Mesodermal cell (in vitro differentiated cells): ENCODE measurements at regions not wholly inside any gene's neighbourhood (a gene's known extent, or its start where the extent isn't known, plus 50 kb on each side); places are given as distances from the start of the nearest gene placed in this dataset.
"Not testable (repeated sequence)": the region's sequence is repeated elsewhere in the genome, so short reads cannot be mapped to it uniquely, and the experiment has no call there.

Source experiments
- H3K27ac ChIP-seq: 2 replicates; pipeline ENCODE4 v1.7.0; 2013; ENCODE audit warnings: mild to moderate bottlenecking, low read depth, low read length, moderate library complexity; ENCODE audit not compliant: severe bottlenecking
- H3K36me3 ChIP-seq: 2 replicates; pipeline ENCODE4 v1.7.1; 2013; ENCODE audit warnings: mild to moderate bottlenecking, low read length, moderate library complexity; ENCODE audit not compliant: control insufficient read depth, insufficient read depth
- H3K4me1 ChIP-seq: one replicate; pipeline ENCODE4 v1.7.1; 2013; ENCODE audit warnings: mild to moderate bottlenecking, low read length; ENCODE audit not compliant: insufficient read depth, control insufficient read depth, poor library complexity, severe bottlenecking
- H3K4me3 ChIP-seq: 2 replicates; pipeline ENCODE4 v1.7.0; 2013; ENCODE audit warnings: low read length, control low read depth, mild to moderate bottlenecking; ENCODE audit not compliant: insufficient read depth, poor library complexity, severe bottlenecking; ENCODE audit errors: extremely low read depth
- H3K9me3 ChIP-seq: 2 replicates; pipeline ENCODE4 v1.7.1; 2013; ENCODE audit warnings: mild to moderate bottlenecking, low read length, moderate library complexity; ENCODE audit not compliant: control insufficient read depth
- WGBS, 2 experiments: methylation state at CpG; one replicate each; pipeline ENCODE4 v1.1.5; 2013; ENCODE audit warnings: missing lambda C conversion rate in 2 of 2; ENCODE audit not compliant: insufficient coverage in 2 of 2; 5-methylcytosine and 5-hydroxymethylcytosine counted together

DNA sequence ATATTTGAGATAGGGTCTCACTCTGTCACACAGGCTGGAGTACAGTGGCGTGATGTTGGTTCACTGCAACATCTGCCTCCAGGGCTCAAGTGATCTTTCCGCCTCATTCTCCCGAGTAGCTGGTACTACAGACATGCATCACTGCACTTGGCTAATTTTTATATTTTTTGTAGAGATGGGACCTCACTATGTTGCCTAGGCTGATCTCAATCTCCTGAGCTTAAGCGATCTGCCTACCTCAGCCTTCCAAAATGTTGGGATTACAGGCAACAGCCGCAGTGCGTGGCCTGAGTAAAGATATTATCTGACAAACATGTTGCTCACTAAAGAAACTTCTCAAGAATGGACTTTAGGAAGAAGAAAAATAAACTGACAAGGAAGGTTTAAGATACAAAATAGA lies 125.4 kb upstream of the ABCC4 start:
- 90 to 96% methylated on average over 4 of the region's 6 CpGs for WGBS, 2 experiments
- Histone ChIP-seq H3K9me3 (no peaks in the 10 kb centered on the region), H3K27ac (no peak overlapping the region), H3K4me1 (no peaks in the 10 kb centered on the region), H3K36me3 (no peaks in the 10 kb centered on the region), H3K4me3 (no peak overlapping the region)

DNA sequence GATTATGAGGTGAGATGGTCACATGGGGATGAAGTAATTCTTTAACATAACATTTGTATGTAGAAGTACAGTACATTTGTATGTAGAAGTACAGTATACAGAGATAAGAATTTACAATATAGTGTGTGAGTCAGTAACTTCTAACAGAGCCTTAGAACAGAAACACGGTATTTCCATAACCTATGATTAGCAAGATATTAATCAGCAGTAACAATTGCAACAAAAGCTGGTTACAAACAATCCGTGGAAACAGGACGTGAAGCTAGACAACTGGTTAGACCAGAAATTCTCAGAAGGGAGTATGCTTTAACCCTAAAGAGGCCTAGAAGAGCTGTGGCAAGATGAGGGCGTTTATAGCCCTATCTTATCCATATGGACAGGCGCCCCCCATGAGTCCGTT lies 122.0 kb upstream of the CLDN10 start:
- WGBS, 2 experiments = no CpG with 5 or more reads among the region's 6 CpGs
- not testable (repeated sequence) for H3K4me3 ChIP-seq

DNA sequence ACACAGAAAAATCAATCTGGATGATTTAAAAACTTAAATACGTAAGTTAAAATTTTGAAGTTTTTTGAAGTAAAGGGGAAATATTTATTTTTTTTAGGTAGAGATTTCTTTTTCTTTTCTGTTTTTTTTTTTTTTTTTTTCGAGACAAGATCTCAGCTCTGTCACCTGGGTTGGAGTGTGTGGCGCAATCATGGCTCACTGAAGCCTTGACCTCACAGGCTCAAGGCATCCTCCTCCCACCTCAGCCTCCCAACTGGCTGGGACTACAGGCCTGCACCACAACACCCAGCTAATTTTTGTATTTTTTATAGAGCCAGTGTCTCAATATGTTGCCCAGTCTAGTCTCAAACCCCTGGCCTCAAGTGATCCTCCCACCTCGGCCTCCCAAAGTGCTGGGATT lies 120.4 kb upstream of the CLDN10 start:
- Histone ChIP-seq H3K36me3 (no peaks in the 10 kb centered on the region), H3K27ac (no peak overlapping the region), H3K4me3 (no peak overlapping the region), H3K4me1 (no peaks in the 10 kb centered on the region), H3K9me3 (no peaks in the 10 kb centered on the region)
- WGBS, 2 experiments = 97 to 100% methylated on average over 1 to 3 of the region's 4 CpGs

More for the DNA sequence above, 122.0 kb upstream of the CLDN10 start:
- not testable (repeated sequence) for H3K27ac ChIP-seq, H3K36me3 ChIP-seq, H3K9me3 ChIP-seq, H3K4me1 ChIP-seq

DNA sequence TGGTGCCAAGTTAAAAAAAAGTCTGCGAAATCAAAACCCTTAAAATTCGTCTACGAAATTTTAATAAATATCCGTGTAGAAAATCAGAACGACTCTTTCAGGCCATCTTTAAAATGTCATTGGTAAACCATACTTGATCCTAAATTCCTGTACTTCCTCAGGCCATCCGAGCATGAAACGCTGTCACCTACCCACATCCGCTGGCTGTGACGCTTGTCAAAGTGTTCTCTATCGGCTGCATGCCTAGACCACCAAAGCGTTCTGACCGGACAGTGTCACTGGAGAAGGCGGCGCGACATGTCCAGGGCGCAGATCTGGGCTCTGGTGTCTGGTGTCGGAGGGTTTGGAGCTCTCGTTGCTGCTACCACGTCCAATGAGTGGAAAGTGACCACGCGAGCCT lies 119.0 kb upstream of the CLDN10 start:
- H3K9me3 ChIP-seq = no peaks in the 10 kb centered on the region
- no peak overlapping the region for H3K27ac ChIP-seq
- WGBS, 2 experiments = 94 to 96% methylated on average over 21 of the region's 21 CpGs
- H3K4me1 ChIP-seq = no peaks in the 10 kb centered on the region
- no peaks in the 10 kb centered on the region for H3K36me3 ChIP-seq
- no peak overlapping the region for H3K4me3 ChIP-seq

DNA sequence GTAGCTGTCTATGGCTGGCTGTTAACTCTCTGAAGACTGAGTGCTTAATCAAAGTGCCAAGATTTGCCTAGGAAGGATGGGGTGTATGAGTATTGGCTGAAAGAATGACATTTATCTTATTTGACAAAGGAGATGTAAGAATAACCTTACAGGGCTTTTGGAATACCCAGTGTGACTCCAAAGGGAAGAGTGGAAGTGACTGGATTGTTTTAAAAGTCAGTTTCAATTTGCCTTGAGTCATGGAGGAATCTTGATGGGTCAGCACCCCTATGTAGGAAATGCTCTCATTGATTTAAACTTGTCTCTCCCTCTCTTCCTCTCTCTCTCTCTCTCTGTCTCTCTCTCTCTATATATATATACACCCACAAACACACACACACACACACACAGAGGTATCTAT lies 118.4 kb upstream of the CLDN10 start:
- Histone ChIP-seq H3K36me3 (no peaks in the 10 kb centered on the region), H3K4me3 (no peak overlapping the region), H3K9me3 (no peaks in the 10 kb centered on the region), H3K27ac (no peak overlapping the region), H3K4me1 (no peaks in the 10 kb centered on the region)

DNA sequence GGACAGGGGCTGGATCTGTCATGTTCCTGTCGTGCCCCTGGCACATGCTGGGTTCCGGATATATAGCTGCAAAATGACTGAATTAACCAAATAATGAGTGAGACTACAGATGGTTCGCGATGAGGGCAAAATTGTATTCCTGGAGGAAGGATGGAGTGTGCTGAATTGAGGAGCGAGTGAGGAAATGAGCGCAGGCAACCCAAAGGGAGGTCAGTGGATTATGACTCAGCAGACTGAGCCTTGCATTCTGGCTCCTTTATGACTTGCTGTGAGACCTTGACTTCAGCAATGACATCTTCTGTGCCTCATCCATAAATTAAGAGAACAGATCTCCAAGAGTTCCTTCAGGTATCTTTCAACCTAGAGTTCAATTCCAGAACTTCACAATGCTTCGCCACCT lies 115.0 kb upstream of the CLDN10 start:
- H3K4me1 ChIP-seq = no peaks in the 10 kb centered on the region
- WGBS, 2 experiments = 88 to 92% methylated on average over 4 to 6 of the region's 7 CpGs
- no peaks in the 10 kb centered on the region for H3K36me3 ChIP-seq
- H3K9me3 ChIP-seq = no peaks in the 10 kb centered on the region
- no peak overlapping the region for H3K4me3 ChIP-seq
- no peak overlapping the region for H3K27ac ChIP-seq

DNA sequence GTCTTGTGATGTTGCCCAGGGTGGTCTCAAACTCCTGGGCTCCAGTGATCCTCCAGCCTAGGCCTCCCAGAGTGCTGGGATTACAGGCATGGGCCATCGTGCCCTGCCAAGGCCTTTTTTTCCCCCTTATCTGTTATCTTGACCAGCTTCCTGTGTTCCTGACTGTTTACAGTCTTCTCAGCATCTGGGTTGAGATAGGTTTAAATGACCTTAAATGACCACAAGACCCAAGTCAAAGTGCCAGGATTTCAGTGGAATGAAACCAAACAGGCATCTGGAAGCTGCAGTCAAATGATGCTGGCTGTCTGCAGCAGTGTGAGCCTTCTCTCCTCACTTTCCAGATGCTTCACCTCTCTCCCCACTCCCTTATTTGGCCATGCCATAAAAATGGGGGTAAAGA lies 114.2 kb upstream of the CLDN10 start:
- Histone ChIP-seq H3K36me3 (no peaks in the 10 kb centered on the region), H3K4me1 (no peaks in the 10 kb centered on the region), H3K27ac (no peak overlapping the region), H3K9me3 (no peaks in the 10 kb centered on the region), H3K4me3 (no peak overlapping the region)
- 67 to 88% methylated on average over 1 of the region's 1 CpG for WGBS, 2 experiments

DNA sequence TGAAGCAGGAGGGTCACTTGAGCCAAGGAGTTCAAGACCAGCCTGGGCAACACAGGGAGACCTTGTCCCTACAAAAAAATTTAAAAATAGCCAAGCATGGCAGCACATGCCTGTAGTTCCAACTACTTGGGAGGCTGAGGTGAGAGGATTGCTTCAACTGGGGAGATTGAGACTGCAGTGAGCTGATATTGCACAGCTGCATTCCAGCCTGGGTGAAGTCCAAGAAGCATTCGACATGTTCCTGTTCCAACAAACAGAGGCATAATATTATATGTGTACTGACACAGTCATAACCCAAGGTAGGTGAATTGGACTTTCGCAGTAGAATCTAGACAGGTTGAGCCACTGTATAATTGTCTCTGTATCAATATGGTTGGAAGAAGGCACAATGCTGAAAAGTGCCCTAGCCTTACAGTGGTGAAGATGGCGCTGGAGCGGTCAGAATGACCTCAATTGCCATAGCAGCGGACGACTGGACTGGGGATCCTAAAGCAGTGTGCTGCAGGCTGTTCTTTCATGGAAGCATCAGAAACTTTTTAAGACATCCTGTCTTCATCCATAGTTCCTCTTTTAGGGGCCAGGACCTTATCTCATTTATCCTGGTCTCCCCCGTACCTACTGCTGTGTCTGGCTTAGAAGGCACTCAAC lies 112.0 kb upstream of the CLDN10 start:
- 92 to 96% methylated on average over 5 to 6 of the region's 7 CpGs for WGBS, 2 experiments
- H3K9me3 ChIP-seq = no peaks in the 10 kb centered on the region
- H3K4me1 ChIP-seq = no peaks in the 10 kb centered on the region
- no peak overlapping the region for H3K4me3 ChIP-seq
- no peaks in the 10 kb centered on the region for H3K36me3 ChIP-seq
- H3K27ac ChIP-seq = no peak overlapping the region

DNA sequence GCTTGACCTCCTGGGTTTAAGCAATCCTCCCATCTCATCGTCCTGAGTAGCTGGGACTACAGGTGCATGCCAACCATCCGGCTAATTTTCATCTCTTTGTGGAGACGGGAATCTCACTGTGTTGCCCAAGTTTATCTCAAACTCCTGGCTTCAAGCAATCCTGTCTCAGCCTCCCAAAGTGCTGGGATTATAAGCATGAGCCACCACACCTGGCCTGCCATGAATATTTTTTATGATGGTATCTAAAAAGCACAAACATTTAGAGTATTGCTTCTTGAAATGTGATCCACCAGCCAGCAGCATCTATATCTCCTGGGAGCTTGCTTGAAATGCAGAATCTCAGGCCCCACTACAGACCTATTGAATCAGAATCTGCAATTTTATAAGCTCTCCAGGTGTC lies 111.2 kb upstream of the CLDN10 start:
- H3K9me3 ChIP-seq = no peaks in the 10 kb centered on the region
- no peak overlapping the region for H3K4me3 ChIP-seq
- no peak overlapping the region for H3K27ac ChIP-seq
- no peaks in the 10 kb centered on the region for H3K36me3 ChIP-seq
- WGBS, 2 experiments = 82% methylated on average over 3 of the region's 3 CpGs
- H3K4me1 ChIP-seq = no peaks in the 10 kb centered on the region

DNA sequence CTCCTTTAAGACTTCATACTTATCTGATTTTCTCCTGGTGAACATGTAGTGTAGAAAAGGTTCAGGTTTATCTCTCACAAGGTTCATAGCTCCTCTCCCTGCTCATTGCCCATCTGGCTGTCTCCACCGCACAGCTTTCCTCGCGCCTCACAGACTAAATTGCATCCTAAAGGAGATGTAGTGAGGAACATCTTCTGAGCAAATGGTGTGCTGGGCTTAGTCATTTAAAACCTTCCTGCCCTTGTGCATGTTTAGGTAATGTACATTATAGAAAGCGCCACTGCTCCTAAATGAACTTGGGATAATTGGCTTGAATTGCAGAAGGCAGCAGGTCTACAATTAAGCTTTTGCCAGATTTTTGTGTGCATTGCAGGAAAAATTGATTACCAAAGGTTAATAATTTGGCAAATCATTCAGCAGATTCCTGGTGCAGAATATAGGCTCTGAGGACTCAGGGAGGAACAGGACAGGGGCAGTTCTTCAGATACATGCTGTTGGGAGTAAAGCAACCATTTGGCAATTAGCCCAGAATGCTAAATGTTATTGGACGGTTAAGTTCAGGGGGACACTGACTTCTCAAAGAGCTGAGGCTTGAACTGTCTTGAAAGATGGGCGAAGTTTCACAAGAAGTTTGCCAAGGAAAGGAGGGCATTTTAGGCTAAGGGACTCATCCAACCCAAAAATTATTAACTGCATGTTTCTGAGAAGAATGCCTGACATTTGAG lies 108.4 kb upstream of the CLDN10 start:
- Histone ChIP-seq H3K27ac (no peak overlapping the region), H3K9me3 (no peaks in the 10 kb centered on the region), H3K4me3 (no peak overlapping the region), H3K36me3 (no peaks in the 10 kb centered on the region), H3K4me1 (no peaks in the 10 kb centered on the region)
- WGBS, 2 experiments = 93 to 100% methylated on average over 2 to 3 of the region's 6 CpGs

DNA sequence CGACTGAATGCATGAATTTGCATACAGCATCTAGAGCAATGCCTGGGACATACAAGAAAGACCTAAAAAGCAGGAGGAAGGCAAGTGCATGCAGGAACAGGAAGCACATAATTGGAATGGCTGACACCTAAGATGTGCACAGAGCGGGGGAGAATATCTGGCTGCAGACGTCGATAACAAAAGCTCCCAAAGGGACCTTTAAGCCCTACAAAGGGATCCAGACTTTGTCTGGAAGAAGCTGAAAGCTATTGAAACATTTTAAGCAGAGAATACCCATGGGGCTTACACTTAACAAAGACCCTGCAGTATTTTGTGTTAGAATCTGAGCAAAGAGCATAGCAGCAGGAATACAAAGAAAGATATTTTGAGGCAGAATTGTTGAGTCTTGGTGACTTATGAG lies 107.4 kb upstream of the CLDN10 start:
- no peaks in the 10 kb centered on the region for H3K36me3 ChIP-seq
- H3K9me3 ChIP-seq = no peaks in the 10 kb centered on the region
- 80 to 89% methylated on average over 3 to 4 of the region's 4 CpGs for WGBS, 2 experiments
- H3K27ac ChIP-seq = no peak overlapping the region
- no peaks in the 10 kb centered on the region for H3K4me1 ChIP-seq
- no peak overlapping the region for H3K4me3 ChIP-seq
